Mesenchymal stem cell (in vitro differentiated cells and primary cell): ENCODE measurements at regions not wholly inside any gene's neighbourhood (a gene's known extent, or its start where the extent isn't known, plus 50 kb on each side); places are given as distances from the start of the nearest gene placed in this dataset. TPM values are rescaled to one million over a fixed set of nuclear protein-coding genes. Genes with fewer than 3 reads are reported as not detected.
A peak's percentile ranks its signal among the peaks of the same experiment; 100 is the strongest.

Experiments
- DNase-seq: peaks from one replicate; pipeline ENCODE4 v3.0.0-alpha.2; 2013
- H2AFZ ChIP-seq: one replicate; pipeline ENCODE4 v1.6.1; 2013; ENCODE audit warnings: low read depth, mild to moderate bottlenecking, control low read depth, inconsistent platforms, low read length, moderate library complexity
- H2AK5ac ChIP-seq: 2 replicates; pipeline ENCODE4 v1.6.1; 2013; ENCODE audit warnings: low read length, moderate library complexity, mild to moderate bottlenecking, inconsistent platforms; ENCODE audit not compliant: severe bottlenecking
- H2BK120ac ChIP-seq: one replicate; pipeline ENCODE4 v1.6.1; 2013; ENCODE audit warnings: low read depth, mild to moderate bottlenecking, inconsistent platforms, low read length, moderate library complexity
- H2BK12ac ChIP-seq, 2 experiments: one replicate each; pipeline ENCODE4 v1.6.1; 2013; ENCODE audit warnings: inconsistent platforms in 2 of 2, low read length in 2 of 2, mild to moderate bottlenecking in 2 of 2, moderate library complexity in 2 of 2, control low read depth in 1 of 2
- H2BK15ac ChIP-seq: one replicate; pipeline ENCODE4 v1.6.1; 2013; ENCODE audit warnings: mild to moderate bottlenecking, low read depth, inconsistent platforms; ENCODE audit not compliant: poor library complexity, severe bottlenecking
- H2BK5ac ChIP-seq: 2 replicates; pipeline ENCODE4 v1.6.1; 2013; ENCODE audit warnings: low read depth, mild to moderate bottlenecking, low read length, control low read depth, inconsistent platforms; ENCODE audit not compliant: poor library complexity, severe bottlenecking
- H3K14ac ChIP-seq, 2 experiments: one replicate each; pipeline ENCODE4 v1.6.1; 2013; ENCODE audit warnings: inconsistent platforms in 2 of 2, low read length in 2 of 2, control low read depth in 1 of 2, mild to moderate bottlenecking in 1 of 2, moderate library complexity in 1 of 2
- H3K18ac ChIP-seq, 2 experiments: one replicate each; pipeline ENCODE4 v1.6.1; 2013; ENCODE audit warnings: inconsistent platforms in 2 of 2, low read length in 2 of 2, control low read depth in 1 of 2, low read depth in 1 of 2, mild to moderate bottlenecking in 1 of 2
- H3K23ac ChIP-seq, 2 experiments: one replicate each; pipeline ENCODE4 v1.6.1; 2013; ENCODE audit warnings: inconsistent platforms in 2 of 2, low read length in 2 of 2, mild to moderate bottlenecking in 2 of 2, moderate library complexity in 2 of 2, control low read depth in 1 of 2
- H3K27ac ChIP-seq: 2 replicates; pipeline ENCODE4 v1.5.1; 2013; ENCODE audit warnings: mild to moderate bottlenecking, moderate library complexity, low read length, control low read depth, inconsistent platforms; ENCODE audit not compliant: poor library complexity, severe bottlenecking
- H3K27me3 ChIP-seq, 2 experiments: 2 replicates each; pipeline versions ENCODE4 v1.6.1 to v1.7.0; 2013; ENCODE audit warnings: low read length in 2 of 2, mild to moderate bottlenecking in 2 of 2, moderate library complexity in 2 of 2, control low read depth in 1 of 2, inconsistent platforms in 1 of 2; ENCODE audit not compliant: control insufficient read depth in 1 of 2, insufficient read depth in 1 of 2
- H3K36me3 ChIP-seq, 2 experiments: 2 replicates each; pipeline versions ENCODE4 v1.6.1 to v1.7.0; 2013; ENCODE audit warnings: low read length in 2 of 2, control low read depth in 1 of 2, inconsistent platforms in 1 of 2, low read depth in 1 of 2, mild to moderate bottlenecking in 1 of 2; ENCODE audit not compliant: insufficient read depth in 2 of 2, control insufficient read depth in 1 of 2
- H3K4ac ChIP-seq, 2 experiments: one replicate each; pipeline ENCODE4 v1.6.1; 2013; ENCODE audit warnings: inconsistent platforms in 2 of 2, low read length in 2 of 2, mild to moderate bottlenecking in 2 of 2, moderate library complexity in 2 of 2, control low read depth in 1 of 2, low read depth in 1 of 2
- H3K4me1 ChIP-seq: 2 replicates; pipeline ENCODE4 v1.6.1; 2013; ENCODE audit warnings: low read depth, low read length, control low read depth; ENCODE audit not compliant: control insufficient read depth, insufficient read depth
- H3K4me2 ChIP-seq: 2 replicates; pipeline ENCODE4 v1.6.1; 2013; ENCODE audit warnings: low read length, mild to moderate bottlenecking, inconsistent platforms; ENCODE audit not compliant: poor library complexity, severe bottlenecking
- H3K4me3 ChIP-seq, 2 experiments: 2 replicates each; pipeline versions ENCODE4 v1.5.1 to v1.7.0; 2013; ENCODE audit warnings: low read length in 2 of 2, mild to moderate bottlenecking in 2 of 2, control low read depth in 1 of 2, low read depth in 1 of 2; ENCODE audit not compliant: insufficient read depth in 1 of 2
- H3K79me1 ChIP-seq: replicated peaks from 2 replicates; pipeline ENCODE4 v1.6.1; 2013; ENCODE audit warnings: mild to moderate bottlenecking, control low read depth, low read length, inconsistent platforms; ENCODE audit not compliant: poor library complexity, severe bottlenecking
- H3K9ac ChIP-seq: 2 replicates; pipeline ENCODE4 v1.7.0; 2013; ENCODE audit warnings: mild to moderate bottlenecking, low read length, moderate library complexity
- H3K9me3 ChIP-seq: 2 replicates; pipeline ENCODE4 v1.7.0; 2013; ENCODE audit warnings: mild to moderate bottlenecking, low read length; ENCODE audit not compliant: control insufficient read depth
- H4K8ac ChIP-seq: one replicate; pipeline ENCODE4 v1.6.1; 2013; ENCODE audit warnings: inconsistent platforms, mild to moderate bottlenecking, low read length, moderate library complexity
- H4K91ac ChIP-seq: one replicate; pipeline ENCODE4 v1.6.1; 2013; ENCODE audit warnings: mild to moderate bottlenecking, low read length, inconsistent platforms
- WGBS: methylation state at CpG from one replicate; pipeline ENCODE4 v1.1.7; 2013; ENCODE audit warnings: mixed read lengths; 5-methylcytosine and 5-hydroxymethylcytosine counted together
- small RNA-seq: library from polyadenylated mRNA; stranded (forward); fragments of <200 nt; extraction: miRNeasy Mini kit (QIAGEN cat#:217004); gene quantifications from one replicate; pipeline ENCODE3, GENCODE V24; 2013; ENCODE audit warnings: low read depth

GRCh38 chr6:132004668-132005067 is 53.5 kb upstream of the CCN2 start:
- H2BK5ac ChIP-seq: no peak overlapping the region
- H4K8ac ChIP-seq: no peak overlapping the region
- H3K4me2 ChIP-seq: no peak overlapping the region
- H3K4me3 ChIP-seq: no peak overlapping the region
- no peak for DNase-seq
- no peak overlapping the region for H2BK12ac ChIP-seq
- no peaks in the 10 kb centered on the region for H3K27me3 ChIP-seq
- 85% methylated on average over 1 of the region's 1 CpG for WGBS
- no peak overlapping the region for H3K18ac ChIP-seq
- no peak overlapping the region for H3K14ac ChIP-seq
- H2BK15ac ChIP-seq: no peak overlapping the region
- H3K23ac ChIP-seq: no peak overlapping the region
- no peak overlapping the region for H3K9ac ChIP-seq
- H3K36me3 ChIP-seq: no peaks in the 10 kb centered on the region
- no peaks in the 10 kb centered on the region for H3K79me1 ChIP-seq
- no peak overlapping the region for H2BK120ac ChIP-seq
- no peaks in the 10 kb centered on the region for H3K4me1 ChIP-seq
- no peak overlapping the region for H3K4ac ChIP-seq
- no peak overlapping the region for H2AFZ ChIP-seq
- no peak overlapping the region for H4K91ac ChIP-seq
- H3K9me3 ChIP-seq: peaks cover 23% of the 10 kb centered on the region
- no peak overlapping the region for H3K27ac ChIP-seq
- H2AK5ac ChIP-seq: no peak overlapping the region

- H2AFZ ChIP-seq: no peak overlapping the region
- no peak overlapping the region for H2BK120ac ChIP-seq
- no peak overlapping the region for H3K4me2 ChIP-seq
- no peak overlapping the region for H2BK15ac ChIP-seq
- peaks cover 1% of the 10 kb centered on the region for H3K4me1 ChIP-seq
- WGBS: 95% methylated on average over 7 of the region's 7 CpGs
- H3K14ac ChIP-seq: no peak overlapping the region
- no peak for DNase-seq
- no peak overlapping the region for H2BK5ac ChIP-seq
- no peak overlapping the region for H4K8ac ChIP-seq
- H3K79me1 ChIP-seq: no peaks in the 10 kb centered on the region
- no peak overlapping the region for H3K9ac ChIP-seq
- no peaks in the 10 kb centered on the region for H3K36me3 ChIP-seq
- peak overlapping the region in 1 of 2 experiments; percentile 23 for H3K4me3 ChIP-seq
- H3K9me3 ChIP-seq: peaks cover 23% of the 10 kb centered on the region
- H3K23ac ChIP-seq: no peak overlapping the region
- H3K18ac ChIP-seq: no peak overlapping the region
- no peak overlapping the region for H4K91ac ChIP-seq
- H3K27ac ChIP-seq: no peak overlapping the region
- no peak overlapping the region for H3K4ac ChIP-seq
- no peaks in the 10 kb centered on the region for H3K27me3 ChIP-seq
- no peak overlapping the region for H2AK5ac ChIP-seq
- no peak overlapping the region for H2BK12ac ChIP-seq
These were observed 52.5 kb upstream of the CCN2 start for GRCh38 chr6:132003516-132004178.

Small RNAs in the stretch of these regions (small RNA-seq; reads per million reads assigned to genes)
- gene MIR548AJ1: not detected
